ENCODE measurements at regions not wholly inside any gene's neighbourhood (a gene's known extent, or its start where the extent isn't known, plus 50 kb on each side); places are given as distances from the start of the nearest gene placed in this dataset.

- DNase-seq = no peak
Measured at GRCh38 chr11:90798769-90799168, 575.9 kb upstream of the CHORDC1 start.

GRCh38 chr11:90795746-90796145 is 572.9 kb upstream of the CHORDC1 start:
- no peak for DNase-seq

GRCh38 chr11:90788961-90789360 is 566.1 kb upstream of the CHORDC1 start:
- no peak for DNase-seq

- DNase-seq = no peak
Measured at GRCh38 chr11:90784241-90784814, 561.5 kb upstream of the CHORDC1 start.

GRCh38 chr11:90783111-90783510 is 560.3 kb upstream of the CHORDC1 start:
- DNase-seq = no peak

- DNase-seq = no peak
Measured at GRCh38 chr11:90779098-90779497, 556.2 kb upstream of the CHORDC1 start.

GRCh38 chr11:90775567-90776165 is 552.8 kb upstream of the CHORDC1 start:
- no peak for DNase-seq

- no peak for DNase-seq
Measured at GRCh38 chr11:90774727-90775566, 552.1 kb upstream of the CHORDC1 start.

GRCh38 chr11:90770007-90770406 is 547.2 kb upstream of the CHORDC1 start:
- no peak for DNase-seq

- DNase-seq = no peak
Measured at GRCh38 chr11:90766121-90766520, 543.3 kb upstream of the CHORDC1 start.

- no peak for DNase-seq
Measured at GRCh38 chr11:90764691-90765090, 541.8 kb upstream of the CHORDC1 start.

GRCh38 chr11:90757849-90758494 is 535.1 kb upstream of the CHORDC1 start:
- no peak for DNase-seq

- DNase-seq = no peak
Measured at GRCh38 chr11:90756617-90757016, 533.8 kb upstream of the CHORDC1 start.

GRCh38 chr11:90753546-90753945 is 530.7 kb upstream of the CHORDC1 start:
- DNase-seq = no peak

GRCh38 chr11:90747057-90747456 is 524.2 kb upstream of the CHORDC1 start:
- no peak for DNase-seq

GRCh38 chr11:90744169-90744568 is 521.3 kb upstream of the CHORDC1 start:
- DNase-seq = no peak

- DNase-seq = no peak
Measured at GRCh38 chr11:90738799-90739198, 516.0 kb upstream of the CHORDC1 start.

GRCh38 chr11:90737444-90738050 is 514.7 kb upstream of the CHORDC1 start:
- no peak for DNase-seq

GRCh38 chr11:90732486-90732885 is 509.6 kb upstream of the CHORDC1 start:
- no peak for DNase-seq

- DNase-seq = no peak
Measured at GRCh38 chr11:90723475-90723874, 500.6 kb upstream of the CHORDC1 start.

- peak; percentile 36 to 59 for DNase-seq
Measured at GRCh38 chr11:90722552-90723190, 499.8 kb upstream of the CHORDC1 start.

- DNase-seq = no peak
Measured at GRCh38 chr11:90717522-90717921, 494.7 kb upstream of the CHORDC1 start.

- no peak for DNase-seq
Measured at GRCh38 chr11:90705661-90706060, 482.8 kb upstream of the CHORDC1 start.
